Testis (tissue), 2 donors: ENCODE measurements at regions not wholly inside any gene's neighbourhood (a gene's known extent, or its start where the extent isn't known, plus 50 kb on each side); places are given as distances from the start of the nearest gene placed in this dataset.

Source experiments
- DNase-seq: peaks from one replicate; pipeline ENCODE4 v3.0.0-alpha.2; 2019
- H3K27ac ChIP-seq, 2 donors: fragments of 200-600 bp; sonication (generic); one replicate each; pipeline ENCODE4 v1.5.1; 2019
- H3K27me3 ChIP-seq: fragments of 200-600 bp; sonication (generic); one replicate; pipeline ENCODE4 v1.5.1; 2019
- H3K36me3 ChIP-seq: fragments of 200-600 bp; sonication (generic); one replicate; pipeline ENCODE4 v1.5.1; 2017; ENCODE audit warnings: low read depth; ENCODE audit errors: missing control alignments
- H3K4me1 ChIP-seq: fragments of 200-600 bp; sonication (generic); one replicate; pipeline ENCODE4 v1.5.1; 2019
- H3K4me3 ChIP-seq, 2 donors: fragments of 200-600 bp; sonication (generic); one replicate each; pipeline ENCODE4 v1.5.1; 2017 to 2019
- H3K9me3 ChIP-seq: fragments of 200-600 bp; sonication (generic); one replicate; pipeline ENCODE4 v1.5.1; 2017
- CTCF ChIP-seq, 3 experiments: fragments of 450-650 bp in 2 of 3; fragments of 200-600 bp in 1 of 3; sonication (generic) in 1 of 3; IDR thresholded peaks; one replicate each; pipeline ENCODE4 v1.5.1; 2016 to 2019; ENCODE audit warnings: antibody characterized with exemption in 3 of 3, mild to moderate bottlenecking in 2 of 3, moderate library complexity in 1 of 3
- POLR2A ChIP-seq: fragments of 450-650 bp; IDR thresholded peaks from one replicate; pipeline ENCODE4 v1.6.1; 2017; ENCODE audit warnings: antibody characterized with exemption, mild to moderate bottlenecking, moderate library complexity
- WGBS, 2 donors: methylation state at CpG; one replicate each; pipeline ENCODE4 v1.1.5; 2018; 5-methylcytosine and 5-hydroxymethylcytosine counted together
- intact Hi-C: fragments of 100-400 bp; cut with DNase I; formaldehyde crosslinking; loops from one replicate; pipeline ENCODE4 v1.15.1; 2023; ENCODE audit warnings: low total_unique reads

GRCh38 chr9:99347568-99347967 is 125.5 kb downstream of the SEC61B start:
- no peak for DNase-seq
- Histone ChIP-seq H3K27ac (no peak overlapping the region), H3K36me3 (no peaks in the 10 kb centered on the region), H3K9me3 (no peaks in the 10 kb centered on the region), H3K4me1 (no peaks in the 10 kb centered on the region), H3K27me3 (no peaks in the 10 kb centered on the region), H3K4me3 (no peak overlapping the region)
- WGBS, 2 donors = 57 to 59% methylated on average over 4 of the region's 4 CpGs
- intact Hi-C loops = no loop called here
- no peak for TF ChIP-seq POLR2A
- TF ChIP-seq CTCF (IDR thresholded peaks at IDR 0.05) = no peak

DNA sequence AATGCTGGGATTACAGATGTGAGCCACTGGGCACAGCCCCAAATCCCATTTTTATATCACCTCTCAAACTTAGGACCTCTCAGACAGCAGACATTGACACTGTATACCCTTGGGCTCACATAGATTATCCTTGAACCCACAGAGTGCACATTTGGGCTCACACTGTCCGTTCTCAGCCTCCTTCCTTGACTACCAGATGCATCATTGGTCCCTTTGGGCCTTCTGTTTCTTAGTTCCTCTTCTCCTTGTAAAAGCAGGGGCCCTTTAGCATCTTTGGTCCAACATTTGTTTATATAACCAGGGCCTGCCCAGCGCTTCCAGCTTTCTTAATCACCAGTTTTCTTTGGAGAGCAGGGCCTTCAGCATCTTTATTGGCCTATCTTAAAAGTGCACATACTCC is 126.2 kb downstream of the SEC61B start:
- no peak overlapping the region for H3K4me3 ChIP-seq
- H3K27ac ChIP-seq = no peak overlapping the region
- peaks cover 7% of the 10 kb centered on the region for H3K4me1 ChIP-seq
- H3K36me3 ChIP-seq = no peaks in the 10 kb centered on the region
- H3K9me3 ChIP-seq = no peaks in the 10 kb centered on the region
- H3K27me3 ChIP-seq = no peaks in the 10 kb centered on the region
- WGBS, 2 donors = 80 to 81% methylated on average over 2 of the region's 2 CpGs
- no peak for DNase-seq
- no peak for TF ChIP-seq POLR2A
- no peak for TF ChIP-seq CTCF (IDR thresholded peaks at IDR 0.05)
- intact Hi-C loops = no loop called here

DNA sequence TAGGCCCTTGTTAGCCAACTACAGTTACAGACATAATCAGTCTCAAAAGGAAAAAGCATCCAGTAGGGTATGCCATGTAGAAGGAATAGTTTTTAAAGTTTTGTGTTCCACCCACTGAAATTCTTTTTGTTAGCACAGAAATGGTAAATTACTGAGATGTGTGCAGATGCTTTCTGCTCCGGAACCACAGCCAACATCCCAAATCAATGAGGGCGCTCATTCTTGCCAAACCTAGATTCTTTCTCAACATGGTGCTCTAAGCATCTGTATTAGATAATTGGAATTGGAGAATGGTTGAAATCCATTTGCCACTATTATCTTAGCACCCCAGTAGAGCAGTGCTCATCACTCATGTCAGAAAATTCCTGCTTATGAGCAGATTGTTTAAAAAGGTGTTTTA is 127.8 kb downstream of the SEC61B start:
- Histone ChIP-seq H3K9me3 (no peaks in the 10 kb centered on the region), H3K27me3 (no peaks in the 10 kb centered on the region), H3K4me3 (no peak overlapping the region), H3K4me1 (peaks cover 7% of the 10 kb centered on the region), H3K27ac (no peak overlapping the region), H3K36me3 (no peaks in the 10 kb centered on the region)
- WGBS, 2 donors = 74 to 89% methylated on average over 2 of the region's 2 CpGs
- TF ChIP-seq CTCF (IDR thresholded peaks at IDR 0.05) (no peak), POLR2A (no peak)
- no peak for DNase-seq
- intact Hi-C loops = no loop called here

- DNase-seq = no peak
- H3K27me3 ChIP-seq = no peaks in the 10 kb centered on the region
- H3K4me3 ChIP-seq = no peak overlapping the region
- H3K27ac ChIP-seq = no peak overlapping the region
- WGBS, 2 donors = 56 to 57% methylated on average over 1 of the region's 1 CpG
- no peaks in the 10 kb centered on the region for H3K36me3 ChIP-seq
- peaks cover 7% of the 10 kb centered on the region for H3K4me1 ChIP-seq
- intact Hi-C loops = no loop called here
- no peak for TF ChIP-seq POLR2A
- no peak for TF ChIP-seq CTCF (IDR thresholded peaks at IDR 0.05)
- H3K9me3 ChIP-seq = no peaks in the 10 kb centered on the region
These were observed 128.4 kb downstream of the SEC61B start for GRCh38 chr9:99350461-99350860.

- TF ChIP-seq POLR2A (no peak), CTCF (IDR thresholded peaks at IDR 0.05) (no peak)
- Histone ChIP-seq H3K27me3 (no peaks in the 10 kb centered on the region), H3K4me3 (no peak overlapping the region), H3K27ac (no peak overlapping the region), H3K36me3 (no peaks in the 10 kb centered on the region), H3K4me1 (peaks cover 7% of the 10 kb centered on the region), H3K9me3 (no peaks in the 10 kb centered on the region)
- intact Hi-C loops = no loop called here
- DNase-seq = no peak
- 90 to 92% methylated on average over 7 of the region's 7 CpGs for WGBS, 2 donors
These were observed 129.6 kb downstream of the SEC61B start for GRCh38 chr9:99351647-99352046.
